Esophagus muscularis mucosa (tissue), 4 donors: ENCODE measurements at regions not wholly inside any gene's neighbourhood (a gene's known extent, or its start where the extent isn't known, plus 50 kb on each side); places are given as distances from the start of the nearest gene placed in this dataset.

Experiments used
- EP300 ChIP-seq: sonication (generic); formaldehyde crosslinking; IDR thresholded peaks from one replicate; pipeline ENCODE4 v1.6.1; 2017; ENCODE audit warnings: antibody characterized with exemption
- POLR2AphosphoS5 ChIP-seq, 2 donors: sonication (generic); formaldehyde crosslinking; IDR thresholded peaks; one replicate each; pipeline ENCODE4 v1.6.1; 2017; ENCODE audit warnings: antibody characterized with exemption in 2 of 2
- TF ChIP-seq, protein P1 (sequence below), 3 experiments: fragments of 200-600 bp in 2 of 3; fragments of 450-650 bp in 1 of 3; sonication (generic) in 2 of 3; IDR thresholded peaks; one replicate each; pipeline ENCODE4 v1.5.1; 2017 to 2019; ENCODE audit warnings: antibody characterized with exemption in 3 of 3, mild to moderate bottlenecking in 2 of 3, moderate library complexity in 1 of 3

DNA sequence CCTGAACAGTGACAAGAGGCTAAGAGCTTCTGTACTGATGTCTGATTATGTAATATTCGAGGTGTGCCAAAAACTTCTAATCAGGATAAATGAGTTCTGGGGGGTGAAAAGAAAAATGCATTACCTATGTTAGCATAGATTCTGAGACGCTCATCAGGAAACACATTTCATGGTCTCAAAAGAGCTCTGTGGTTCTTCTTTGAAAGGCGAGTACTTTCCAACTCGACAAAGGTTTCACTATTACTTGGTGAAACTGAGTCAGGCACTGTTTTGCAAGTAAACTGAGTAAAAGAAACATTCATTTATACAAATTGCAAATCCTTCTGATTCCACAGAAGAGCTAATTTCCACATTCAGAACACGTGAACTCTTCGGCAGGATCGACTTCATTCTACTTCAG is 523.2 kb downstream of the GATA3 start:
- TF ChIP-seq, protein P1, sequence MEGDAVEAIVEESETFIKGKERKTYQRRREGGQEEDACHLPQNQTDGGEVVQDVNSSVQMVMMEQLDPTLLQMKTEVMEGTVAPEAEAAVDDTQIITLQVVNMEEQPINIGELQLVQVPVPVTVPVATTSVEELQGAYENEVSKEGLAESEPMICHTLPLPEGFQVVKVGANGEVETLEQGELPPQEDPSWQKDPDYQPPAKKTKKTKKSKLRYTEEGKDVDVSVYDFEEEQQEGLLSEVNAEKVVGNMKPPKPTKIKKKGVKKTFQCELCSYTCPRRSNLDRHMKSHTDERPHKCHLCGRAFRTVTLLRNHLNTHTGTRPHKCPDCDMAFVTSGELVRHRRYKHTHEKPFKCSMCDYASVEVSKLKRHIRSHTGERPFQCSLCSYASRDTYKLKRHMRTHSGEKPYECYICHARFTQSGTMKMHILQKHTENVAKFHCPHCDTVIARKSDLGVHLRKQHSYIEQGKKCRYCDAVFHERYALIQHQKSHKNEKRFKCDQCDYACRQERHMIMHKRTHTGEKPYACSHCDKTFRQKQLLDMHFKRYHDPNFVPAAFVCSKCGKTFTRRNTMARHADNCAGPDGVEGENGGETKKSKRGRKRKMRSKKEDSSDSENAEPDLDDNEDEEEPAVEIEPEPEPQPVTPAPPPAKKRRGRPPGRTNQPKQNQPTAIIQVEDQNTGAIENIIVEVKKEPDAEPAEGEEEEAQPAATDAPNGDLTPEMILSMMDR (IDR thresholded peaks at IDR 0.05), result no peak
- TF ChIP-seq POLR2AphosphoS5 (IDR thresholded peaks at IDR 0.05), result no peak
- TF ChIP-seq EP300, result no peak
